Panc1 (cell line): ENCODE measurements at regions not wholly inside any gene's neighbourhood (a gene's known extent, or its start where the extent isn't known, plus 50 kb on each side); places are given as distances from the start of the nearest gene placed in this dataset.

ENCODE experiments used
- ATAC-seq: fragments of 200-7000 bp; cut with Tn5 transposase; 2 replicates; pipeline ENCODE4 v1.9.1; 2020; ENCODE audit warnings: mild to moderate bottlenecking, moderate library complexity
- BruUV-seq: library from RNA; stranded (reverse); fragments of 400-500 nt; replicated peaks from 2 replicates; lab custom pipeline; 2021; lab: Mats Ljungman, UMichigan
- CTCF ChIA-PET: fragments of 300-600 bp; sonication (Branson Sonifier 250); formaldehyde crosslinking; loops from one replicate; lab custom pipeline; 2022; ENCODE audit warnings: antibody characterized with exemption; lab: Charles Lee
- POLR2A ChIA-PET: fragments of 300-600 bp; sonication (Branson Sonifier 250); formaldehyde crosslinking; loops from one replicate; lab custom pipeline; 2022; ENCODE audit warnings: antibody characterized with exemption; lab: Charles Lee
- DNase-seq: peaks from one replicate; pipeline ENCODE4 v3.0.0-alpha.2; 2010; ENCODE audit warnings: low read depth, low spot score
- H3K27ac ChIP-seq: 2 replicates; pipeline ENCODE4 v1.5.1; 2011; ENCODE audit warnings: mild to moderate bottlenecking, low read length, inconsistent platforms
- H3K27me3 ChIP-seq: fragments of 200-500 bp; sonication (Bioruptor generic); 2 replicates; pipeline ENCODE4 v1.6.0; 2014; ENCODE audit warnings: low read length, inconsistent platforms; ENCODE audit not compliant: control insufficient read depth, insufficient read depth
- H3K36me3 ChIP-seq: fragments of 200-500 bp; sonication (Bioruptor generic); 2 replicates; pipeline ENCODE4 v1.5.1; 2014; ENCODE audit warnings: inconsistent platforms, mild to moderate bottlenecking, low read length, moderate library complexity; ENCODE audit not compliant: control insufficient read depth, insufficient read depth
- H3K4me1 ChIP-seq: 2 replicates; pipeline ENCODE4 v1.5.1; 2011; ENCODE audit warnings: inconsistent platforms, mild to moderate bottlenecking, low read length, moderate library complexity; ENCODE audit not compliant: control insufficient read depth, insufficient read depth
- H3K4me3 ChIP-seq, 2 experiments: 2 replicates each; pipeline ENCODE4 v1.5.1; 2011 to 2012; ENCODE audit warnings: low read depth in 2 of 2, low read length in 2 of 2, mild to moderate bottlenecking in 2 of 2, inconsistent platforms in 1 of 2, moderate library complexity in 1 of 2
- H3K9me3 ChIP-seq: fragments of 200-500 bp; sonication (Bioruptor generic); 2 replicates; pipeline ENCODE4 v1.5.1; 2014; ENCODE audit warnings: low read depth, mild to moderate bottlenecking, inconsistent platforms, low read length, moderate library complexity; ENCODE audit not compliant: control insufficient read depth, insufficient read depth
- POLR2AphosphoS5 ChIP-seq: IDR thresholded peaks from 2 replicates; pipeline ENCODE4 v1.6.1; 2012; ENCODE audit warnings: mild to moderate bottlenecking, low read depth, low read length, moderate library complexity
- SIN3A ChIP-seq: IDR thresholded peaks from 2 replicates; pipeline ENCODE4 v1.6.1; 2012; ENCODE audit warnings: low read depth, mild to moderate bottlenecking, low read length, moderate library complexity, borderline replicate concordance; ENCODE audit not compliant: insufficient read depth
- TCF7L2 ChIP-seq: IDR thresholded peaks from 2 replicates; pipeline ENCODE4 v1.6.1; 2011; ENCODE audit warnings: mild to moderate bottlenecking, low read depth, low read length, inconsistent platforms
- in situ Hi-C: cut with HindIII; loops from 2 replicates; pipeline ENCODE4 v1.10.0; 2016; ENCODE audit warnings: low sequenced_read_pairs, low pct_unique_long_range_greater_than_20kb
- intact Hi-C: fragments of 100-400 bp; cut with micrococcal nuclease; formaldehyde crosslinking; loops from one replicate; pipeline ENCODE4 v1.10.0; 2022; ENCODE audit not compliant: unreplicated experiment
- TF ChIP-seq, protein P1 (sequence below): fragments of 450-650 bp; IDR thresholded peaks from 2 replicates; pipeline ENCODE4 v1.5.1; 2017; ENCODE audit warnings: mild to moderate bottlenecking
- TF ChIP-seq, protein P2 (sequence below), 2 experiments: IDR thresholded peaks; 2 replicates each; pipeline ENCODE4 v1.6.1; 2011 to 2012; ENCODE audit warnings: low read depth in 2 of 2, control low read depth in 1 of 2, low read length in 1 of 2, mild to moderate bottlenecking in 1 of 2, moderate library complexity in 1 of 2; ENCODE audit not compliant: insufficient read depth in 1 of 2

DNA sequence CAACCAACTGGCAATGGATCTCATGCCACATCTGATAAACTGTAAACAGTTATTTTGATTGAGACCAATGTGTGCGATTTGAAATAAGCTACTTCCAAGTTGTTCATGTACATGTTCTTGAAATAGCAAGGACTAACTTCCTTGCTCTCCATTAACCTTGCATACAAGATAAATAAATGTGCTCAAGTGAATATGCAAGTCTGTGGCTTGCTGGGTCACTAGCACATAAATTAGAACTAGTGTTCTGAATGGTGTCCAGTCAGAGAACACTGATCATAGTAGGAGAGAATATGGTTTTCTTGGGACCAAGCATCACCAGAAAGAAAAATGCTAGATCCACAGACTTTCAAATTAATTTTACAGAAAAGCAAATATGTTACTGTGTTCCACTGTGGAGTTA is 640.0 kb upstream of the CCDC54 start:
- ChIA-PET CTCF (no interaction called here), POLR2A (no interaction called here)
- DNase-seq (no peak), ATAC-seq (no peak)
- no peak overlapping the region for H3K4me3 ChIP-seq
- no TSS peak for BruUV-seq
- no peak overlapping the region for H3K27ac ChIP-seq
- in situ Hi-C loops (no loop called here), intact Hi-C loops (no loop called here)
- no peaks in the 10 kb centered on the region for H3K4me1 ChIP-seq
- TF ChIP-seq, protein P1, sequence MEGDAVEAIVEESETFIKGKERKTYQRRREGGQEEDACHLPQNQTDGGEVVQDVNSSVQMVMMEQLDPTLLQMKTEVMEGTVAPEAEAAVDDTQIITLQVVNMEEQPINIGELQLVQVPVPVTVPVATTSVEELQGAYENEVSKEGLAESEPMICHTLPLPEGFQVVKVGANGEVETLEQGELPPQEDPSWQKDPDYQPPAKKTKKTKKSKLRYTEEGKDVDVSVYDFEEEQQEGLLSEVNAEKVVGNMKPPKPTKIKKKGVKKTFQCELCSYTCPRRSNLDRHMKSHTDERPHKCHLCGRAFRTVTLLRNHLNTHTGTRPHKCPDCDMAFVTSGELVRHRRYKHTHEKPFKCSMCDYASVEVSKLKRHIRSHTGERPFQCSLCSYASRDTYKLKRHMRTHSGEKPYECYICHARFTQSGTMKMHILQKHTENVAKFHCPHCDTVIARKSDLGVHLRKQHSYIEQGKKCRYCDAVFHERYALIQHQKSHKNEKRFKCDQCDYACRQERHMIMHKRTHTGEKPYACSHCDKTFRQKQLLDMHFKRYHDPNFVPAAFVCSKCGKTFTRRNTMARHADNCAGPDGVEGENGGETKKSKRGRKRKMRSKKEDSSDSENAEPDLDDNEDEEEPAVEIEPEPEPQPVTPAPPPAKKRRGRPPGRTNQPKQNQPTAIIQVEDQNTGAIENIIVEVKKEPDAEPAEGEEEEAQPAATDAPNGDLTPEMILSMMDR, result no peak
- TF ChIP-seq SIN3A, result no peak
- no peak for TF ChIP-seq TCF7L2
- no peak for TF ChIP-seq POLR2AphosphoS5
- TF ChIP-seq, protein P2, sequence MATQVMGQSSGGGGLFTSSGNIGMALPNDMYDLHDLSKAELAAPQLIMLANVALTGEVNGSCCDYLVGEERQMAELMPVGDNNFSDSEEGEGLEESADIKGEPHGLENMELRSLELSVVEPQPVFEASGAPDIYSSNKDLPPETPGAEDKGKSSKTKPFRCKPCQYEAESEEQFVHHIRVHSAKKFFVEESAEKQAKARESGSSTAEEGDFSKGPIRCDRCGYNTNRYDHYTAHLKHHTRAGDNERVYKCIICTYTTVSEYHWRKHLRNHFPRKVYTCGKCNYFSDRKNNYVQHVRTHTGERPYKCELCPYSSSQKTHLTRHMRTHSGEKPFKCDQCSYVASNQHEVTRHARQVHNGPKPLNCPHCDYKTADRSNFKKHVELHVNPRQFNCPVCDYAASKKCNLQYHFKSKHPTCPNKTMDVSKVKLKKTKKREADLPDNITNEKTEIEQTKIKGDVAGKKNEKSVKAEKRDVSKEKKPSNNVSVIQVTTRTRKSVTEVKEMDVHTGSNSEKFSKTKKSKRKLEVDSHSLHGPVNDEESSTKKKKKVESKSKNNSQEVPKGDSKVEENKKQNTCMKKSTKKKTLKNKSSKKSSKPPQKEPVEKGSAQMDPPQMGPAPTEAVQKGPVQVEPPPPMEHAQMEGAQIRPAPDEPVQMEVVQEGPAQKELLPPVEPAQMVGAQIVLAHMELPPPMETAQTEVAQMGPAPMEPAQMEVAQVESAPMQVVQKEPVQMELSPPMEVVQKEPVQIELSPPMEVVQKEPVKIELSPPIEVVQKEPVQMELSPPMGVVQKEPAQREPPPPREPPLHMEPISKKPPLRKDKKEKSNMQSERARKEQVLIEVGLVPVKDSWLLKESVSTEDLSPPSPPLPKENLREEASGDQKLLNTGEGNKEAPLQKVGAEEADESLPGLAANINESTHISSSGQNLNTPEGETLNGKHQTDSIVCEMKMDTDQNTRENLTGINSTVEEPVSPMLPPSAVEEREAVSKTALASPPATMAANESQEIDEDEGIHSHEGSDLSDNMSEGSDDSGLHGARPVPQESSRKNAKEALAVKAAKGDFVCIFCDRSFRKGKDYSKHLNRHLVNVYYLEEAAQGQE (IDR thresholded peaks at IDR 0.05; ENCODE audit: insufficient read depth in 1 of 2, low read depth in 2 of 2, low read length in 1 of 2), result no peak
- no peaks in the 10 kb centered on the region for H3K27me3 ChIP-seq
- no peaks in the 10 kb centered on the region for H3K36me3 ChIP-seq
- H3K9me3 ChIP-seq, result no peaks in the 10 kb centered on the region

DNA sequence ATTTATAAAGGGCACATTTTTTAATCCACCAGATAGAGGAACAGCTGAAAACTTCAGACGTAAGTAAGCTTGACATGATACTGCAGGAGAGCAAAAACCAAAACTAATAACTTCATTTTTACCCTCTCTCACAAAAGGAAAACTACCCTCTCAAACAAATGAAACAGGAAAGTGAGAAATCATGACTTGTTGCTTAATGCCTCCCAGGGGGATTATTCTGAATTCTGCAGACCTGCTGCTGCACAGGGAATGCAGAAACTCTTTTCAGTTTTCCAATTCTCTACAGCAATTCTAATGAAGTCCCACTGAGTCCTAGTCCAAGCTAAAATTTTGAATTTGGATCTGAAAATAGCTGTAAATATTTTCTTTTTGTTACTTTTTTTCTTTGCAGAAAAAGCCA is 637.1 kb upstream of the CCDC54 start:
- ATAC-seq, result no peak
- intact Hi-C loops, result no loop called here

More for the DNA sequence above, 637.1 kb upstream of the CCDC54 start:
- in situ Hi-C loops, result no loop called here
- BruUV-seq, result no TSS peak
- Histone ChIP-seq H3K27ac (no peak overlapping the region), H3K4me3 (no peak overlapping the region), H3K36me3 (no peaks in the 10 kb centered on the region), H3K27me3 (no peaks in the 10 kb centered on the region), H3K9me3 (no peaks in the 10 kb centered on the region), H3K4me1 (no peaks in the 10 kb centered on the region)
- POLR2A ChIA-PET, result no interaction called here
- TF ChIP-seq, protein P1, result no peak
- no peak for TF ChIP-seq TCF7L2
- no peak for TF ChIP-seq SIN3A
- TF ChIP-seq, protein P2 (IDR thresholded peaks at IDR 0.05; ENCODE audit: insufficient read depth in 1 of 2, low read depth in 2 of 2, low read length in 1 of 2), result no peak
- no peak for TF ChIP-seq POLR2AphosphoS5
- CTCF ChIA-PET, result no interaction called here
- no peak for DNase-seq
